ENCODE measurements at regions not wholly inside any gene's neighbourhood (a gene's known extent, or its start where the extent isn't known, plus 50 kb on each side); places are given as distances from the start of the nearest gene placed in this dataset.

GRCh38 chr2:67922080-67922785 lies 140.6 kb downstream of the C1D start:
- CTCF ChIA-PET, result no interaction called here
- no peak for DNase-seq
- no peak overlapping the region for H3K4me3 ChIP-seq (ENCODE audit: low read depth, low read length)
- no peaks in the 10 kb centered on the region for H3K27me3 Mint-ChIP-seq (ENCODE audit: insufficient read depth, unreplicated experiment)
- H3K36me3 Mint-ChIP-seq (ENCODE audit: insufficient read depth, unreplicated experiment), result no peaks in the 10 kb centered on the region
- H3K9me3 ChIP-seq, result 0 out of 2 replicates have a peak, but pooled peaks cover 3% of the 10 kb centered on the region
- intact Hi-C loops (cut with micrococcal nuclease; ENCODE audit: unreplicated experiment), result no loop called here
- POLR2A ChIA-PET, result no interaction called here
- no peaks in the 10 kb centered on the region for H3K4me1 ChIP-seq
- H3K4me3 Mint-ChIP-seq (ENCODE audit: unreplicated experiment), result no peak overlapping the region
- BruUV-seq (replicated peaks), result no TSS peak
- no peak for TF ChIP-seq CTCF (IDR thresholded peaks at IDR 0.05; ENCODE audit: insufficient read depth in 1 of 2, low read depth in 1 of 2, low read length in 1 of 2, severe bottlenecking in 1 of 2, unreplicated experiment in 1 of 2)
- no peaks in the 10 kb centered on the region for H3K27me3 ChIP-seq (replicated peaks; ENCODE audit: control insufficient read depth, insufficient read depth, low read length)
- H3K36me3 ChIP-seq (ENCODE audit: control insufficient read depth, insufficient read depth, low read length), result no peaks in the 10 kb centered on the region
- H3K27ac Mint-ChIP-seq (ENCODE audit: unreplicated experiment), result no peak overlapping the region
- H3K9me3 Mint-ChIP-seq (ENCODE audit: unreplicated experiment), result no peaks in the 10 kb centered on the region
- no peaks in the 10 kb centered on the region for H3K4me1 Mint-ChIP-seq (ENCODE audit: low read depth, unreplicated experiment)

GRCh38 chr2:67923696-67924095 lies 139.1 kb downstream of the C1D start:
- ChIA-PET POLR2A (no interaction called here), CTCF (no interaction called here)
- Mint-ChIP-seq H3K36me3 (ENCODE audit: insufficient read depth, unreplicated experiment) (no peaks in the 10 kb centered on the region), H3K27me3 (ENCODE audit: insufficient read depth, unreplicated experiment) (no peaks in the 10 kb centered on the region), H3K27ac (ENCODE audit: unreplicated experiment) (no peak overlapping the region), H3K4me3 (ENCODE audit: unreplicated experiment) (no peak overlapping the region), H3K9me3 (ENCODE audit: unreplicated experiment) (no peaks in the 10 kb centered on the region), H3K4me1 (ENCODE audit: low read depth, unreplicated experiment) (no peaks in the 10 kb centered on the region)
- no peak for TF ChIP-seq CTCF (IDR thresholded peaks at IDR 0.05; ENCODE audit: insufficient read depth in 1 of 2, low read depth in 1 of 2, low read length in 1 of 2, severe bottlenecking in 1 of 2, unreplicated experiment in 1 of 2)
- Histone ChIP-seq H3K9me3 (0 out of 2 replicates have a peak, but pooled peaks cover 3% of the 10 kb centered on the region), H3K27me3 (replicated peaks; ENCODE audit: control insufficient read depth, insufficient read depth, low read length) (no peaks in the 10 kb centered on the region), H3K4me1 (no peaks in the 10 kb centered on the region), H3K4me3 (ENCODE audit: low read depth, low read length) (no peak overlapping the region), H3K36me3 (ENCODE audit: control insufficient read depth, insufficient read depth, low read length) (no peaks in the 10 kb centered on the region)
- intact Hi-C loops (cut with micrococcal nuclease; ENCODE audit: unreplicated experiment), result no loop called here
- no TSS peak for BruUV-seq (replicated peaks)
- DNase-seq, result no peak

- no peak for DNase-seq
- Histone ChIP-seq H3K4me1 (no peaks in the 10 kb centered on the region), H3K9me3 (no peaks in the 10 kb centered on the region), H3K27me3 (replicated peaks; ENCODE audit: control insufficient read depth, insufficient read depth, low read length) (no peaks in the 10 kb centered on the region), H3K4me3 (ENCODE audit: low read depth, low read length) (no peak overlapping the region), H3K36me3 (ENCODE audit: control insufficient read depth, insufficient read depth, low read length) (no peaks in the 10 kb centered on the region)
- intact Hi-C loops (cut with micrococcal nuclease; ENCODE audit: unreplicated experiment), result no loop called here
- H3K4me1 Mint-ChIP-seq (ENCODE audit: low read depth, unreplicated experiment), result no peaks in the 10 kb centered on the region
- POLR2A ChIA-PET, result no interaction called here
- H3K4me3 Mint-ChIP-seq (ENCODE audit: unreplicated experiment), result no peak overlapping the region
- no peaks in the 10 kb centered on the region for H3K36me3 Mint-ChIP-seq (ENCODE audit: insufficient read depth, unreplicated experiment)
- no peaks in the 10 kb centered on the region for H3K9me3 Mint-ChIP-seq (ENCODE audit: unreplicated experiment)
- BruUV-seq (replicated peaks), result no TSS peak
- TF ChIP-seq CTCF (IDR thresholded peaks at IDR 0.05; ENCODE audit: insufficient read depth in 1 of 2, low read depth in 1 of 2, low read length in 1 of 2, severe bottlenecking in 1 of 2, unreplicated experiment in 1 of 2), result no peak
- no peaks in the 10 kb centered on the region for H3K27me3 Mint-ChIP-seq (ENCODE audit: insufficient read depth, unreplicated experiment)
- H3K27ac Mint-ChIP-seq (ENCODE audit: unreplicated experiment), result no peak overlapping the region
- CTCF ChIA-PET, result no interaction called here
These were observed 135.3 kb downstream of the C1D start for GRCh38 chr2:67927501-67927900.
